ENCODE measurements at regions not wholly inside any gene's neighbourhood (a gene's known extent, or its start where the extent isn't known, plus 50 kb on each side); places are given as distances from the start of the nearest gene placed in this dataset.

DNA sequence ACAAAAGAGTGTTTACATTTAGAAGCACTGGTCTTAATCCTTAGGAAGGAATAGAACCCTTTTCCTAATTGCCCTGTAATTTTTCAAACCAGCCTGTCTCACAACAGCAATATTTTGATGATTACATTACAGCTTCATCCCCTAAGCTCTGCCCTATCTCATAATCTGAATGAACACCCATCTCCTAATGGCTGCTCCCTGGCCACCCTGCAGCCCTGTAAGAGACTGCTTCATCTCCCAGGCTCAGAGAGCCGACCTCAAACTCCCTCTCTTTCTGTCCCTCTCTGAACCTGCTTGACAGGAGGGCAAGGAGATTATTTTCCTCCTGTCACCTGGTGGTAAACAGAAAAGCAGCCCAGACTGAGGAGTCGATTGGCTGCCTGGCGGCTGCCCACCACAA is 107.8 kb downstream of the MAIP1 start:
- no peak overlapping the region for H3K4me3 ChIP-seq
- H3K27ac ChIP-seq: no peak overlapping the region
- peaks cover 0 to 3% (median 0%) of the 10 kb centered on the region in 4 donors for H3K4me1 ChIP-seq
- intact Hi-C loops (cut with DNase I): no loop called here
- no peaks in the 10 kb centered on the region for H3K27me3 ChIP-seq
- 80% methylated on average over 1 of the region's 3 CpGs for WGBS (ENCODE audit: insufficient coverage, low coverage, low lambda C conversion rate, missing lambda C conversion rate)
- TF ChIP-seq, protein P1, sequence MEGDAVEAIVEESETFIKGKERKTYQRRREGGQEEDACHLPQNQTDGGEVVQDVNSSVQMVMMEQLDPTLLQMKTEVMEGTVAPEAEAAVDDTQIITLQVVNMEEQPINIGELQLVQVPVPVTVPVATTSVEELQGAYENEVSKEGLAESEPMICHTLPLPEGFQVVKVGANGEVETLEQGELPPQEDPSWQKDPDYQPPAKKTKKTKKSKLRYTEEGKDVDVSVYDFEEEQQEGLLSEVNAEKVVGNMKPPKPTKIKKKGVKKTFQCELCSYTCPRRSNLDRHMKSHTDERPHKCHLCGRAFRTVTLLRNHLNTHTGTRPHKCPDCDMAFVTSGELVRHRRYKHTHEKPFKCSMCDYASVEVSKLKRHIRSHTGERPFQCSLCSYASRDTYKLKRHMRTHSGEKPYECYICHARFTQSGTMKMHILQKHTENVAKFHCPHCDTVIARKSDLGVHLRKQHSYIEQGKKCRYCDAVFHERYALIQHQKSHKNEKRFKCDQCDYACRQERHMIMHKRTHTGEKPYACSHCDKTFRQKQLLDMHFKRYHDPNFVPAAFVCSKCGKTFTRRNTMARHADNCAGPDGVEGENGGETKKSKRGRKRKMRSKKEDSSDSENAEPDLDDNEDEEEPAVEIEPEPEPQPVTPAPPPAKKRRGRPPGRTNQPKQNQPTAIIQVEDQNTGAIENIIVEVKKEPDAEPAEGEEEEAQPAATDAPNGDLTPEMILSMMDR (IDR thresholded peaks at IDR 0.05): no peak
- no peak for TF ChIP-seq POLR2A (IDR thresholded peaks at IDR 0.05)
- DNase-seq (no peak), ATAC-seq (no peak)
- H3K9me3 ChIP-seq: no peaks in the 10 kb centered on the region
- no peaks in the 10 kb centered on the region for H3K36me3 ChIP-seq

- Histone ChIP-seq H3K27ac (no peak overlapping the region), H3K36me3 (no peaks in the 10 kb centered on the region), H3K9me3 (no peaks in the 10 kb centered on the region), H3K4me1 (peaks cover 0 to 14% (median 0%) of the 10 kb centered on the region in 4 donors), H3K4me3 (no peak overlapping the region), H3K27me3 (no peaks in the 10 kb centered on the region)
- intact Hi-C loops (cut with DNase I): no loop called here
- TF ChIP-seq, protein P1 (IDR thresholded peaks at IDR 0.05): no peak
- TF ChIP-seq POLR2A (IDR thresholded peaks at IDR 0.05): no peak
- WGBS (ENCODE audit: insufficient coverage, low coverage, low lambda C conversion rate, missing lambda C conversion rate): 40% methylated on average over 1 of the region's 1 CpG
- DNase-seq (no peak), ATAC-seq (no peak)
Observed at GRCh38 chr2:200064879-200065278, 109.5 kb downstream of the MAIP1 start.

GRCh38 chr2:200065477-200065876 is 110.1 kb downstream of the MAIP1 start:
- TF ChIP-seq POLR2A (IDR thresholded peaks at IDR 0.05): no peak
- TF ChIP-seq, protein P1 (IDR thresholded peaks at IDR 0.05): no peak
- Histone ChIP-seq H3K27ac (no peak overlapping the region), H3K4me1 (peaks cover 0 to 14% (median 0%) of the 10 kb centered on the region in 4 donors), H3K36me3 (no peaks in the 10 kb centered on the region), H3K27me3 (no peaks in the 10 kb centered on the region), H3K4me3 (no peak overlapping the region), H3K9me3 (no peaks in the 10 kb centered on the region)
- WGBS (ENCODE audit: insufficient coverage, low coverage, low lambda C conversion rate, missing lambda C conversion rate): 76% methylated on average over 2 of the region's 2 CpGs
- no peak for DNase-seq
- intact Hi-C loops (cut with DNase I): no loop called here
- ATAC-seq: no peak

DNA sequence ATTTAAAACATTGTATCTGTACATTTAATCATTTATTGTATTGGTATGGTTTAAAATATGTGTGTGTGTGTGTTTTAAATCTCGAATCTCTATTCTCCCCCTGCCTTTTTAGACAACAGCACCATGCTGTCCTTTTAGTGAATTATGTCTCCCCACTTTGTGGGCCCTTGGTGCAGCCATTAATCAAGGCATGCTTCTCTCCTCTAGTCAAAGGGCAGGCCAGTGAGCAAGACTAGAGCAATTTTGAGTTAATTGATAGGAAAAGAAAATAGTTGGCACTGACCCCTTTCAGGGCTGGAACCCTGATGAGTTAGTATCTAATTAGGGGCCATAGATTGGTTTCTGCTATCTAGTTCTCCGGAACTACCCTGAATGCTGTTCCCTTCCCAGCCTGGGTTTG is 111.0 kb downstream of the MAIP1 start:
- no peak overlapping the region for H3K27ac ChIP-seq
- no peak for ATAC-seq
- H3K4me1 ChIP-seq: peaks cover 0 to 14% (median 0%) of the 10 kb centered on the region in 4 donors
- H3K4me3 ChIP-seq: no peak overlapping the region
- DNase-seq: no peak
- no peaks in the 10 kb centered on the region for H3K36me3 ChIP-seq
- H3K27me3 ChIP-seq: no peaks in the 10 kb centered on the region
- WGBS (ENCODE audit: insufficient coverage, low coverage, low lambda C conversion rate, missing lambda C conversion rate): 73% methylated on average over 2 of the region's 2 CpGs
- no peaks in the 10 kb centered on the region for H3K9me3 ChIP-seq
- intact Hi-C loops (cut with DNase I): no loop called here
- TF ChIP-seq, protein P1 (IDR thresholded peaks at IDR 0.05): no peak
- no peak for TF ChIP-seq POLR2A (IDR thresholded peaks at IDR 0.05)

DNA sequence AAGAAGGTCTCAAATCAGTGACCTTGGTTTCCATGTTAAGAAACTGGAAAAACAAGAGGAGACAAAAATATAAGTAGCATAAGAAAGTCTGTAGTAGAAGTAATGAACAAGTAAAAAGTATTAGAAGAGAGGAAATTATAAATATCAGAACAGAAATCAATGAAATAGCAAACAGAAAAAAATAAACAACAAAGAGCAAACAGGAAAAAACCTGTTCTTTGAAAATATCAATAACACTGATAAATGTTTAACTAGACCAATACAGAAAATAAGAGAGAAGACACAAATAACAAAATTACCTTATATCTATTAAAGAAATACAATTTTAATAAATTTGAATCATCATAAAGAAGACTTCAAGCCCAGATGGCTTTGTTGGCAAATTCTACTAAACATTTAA is 113.3 kb downstream of the MAIP1 start:
- DNase-seq: no peak
- Histone ChIP-seq H3K27ac (peak overlapping the region in 2 of 3 donors; percentile 21 to 52), H3K36me3 (no peaks in the 10 kb centered on the region), H3K4me3 (peak overlapping the region in 1 of 3 donors; percentile 6), H3K27me3 (no peaks in the 10 kb centered on the region), H3K4me1 (peaks cover 0 to 14% (median 0%) of the 10 kb centered on the region in 4 donors), H3K9me3 (no peaks in the 10 kb centered on the region)
- peak in 3 of 4 donors; percentile 50 to 61 (median 54) for ATAC-seq
- TF ChIP-seq, protein P1 (IDR thresholded peaks at IDR 0.05): no peak
- no peak for TF ChIP-seq POLR2A (IDR thresholded peaks at IDR 0.05)
- intact Hi-C loops (cut with DNase I): no loop called here
